Activated CD4-positive, CD25-positive, alpha-beta regulatory T cell treated with anti-CD3 and anti-CD28 coated beads, Interleukin-2, amount 50 U/mL, for 72 hours (primary cell): ENCODE measurements at regions not wholly inside any gene's neighbourhood (a gene's known extent, or its start where the extent isn't known, plus 50 kb on each side); places are given as distances from the start of the nearest gene placed in this dataset.

Experiments used
- DNase-seq: peaks from one replicate; pipeline ENCODE4 v3.0.0; 2021

- no peak for DNase-seq
Measured at GRCh38 chr14:34035177-34035933, 84.5 kb upstream of the EGLN3 start.

- DNase-seq = no peak
Measured at GRCh38 chr14:34034447-34035176, 83.7 kb upstream of the EGLN3 start.

GRCh38 chr14:34032720-34033119, 81.8 kb upstream of the EGLN3 start:
- no peak for DNase-seq

- DNase-seq = no peak
Measured at GRCh38 chr14:34030864-34031263, 80.0 kb upstream of the EGLN3 start.

- no peak for DNase-seq
Measured at GRCh38 chr14:34029921-34030334, 79.1 kb upstream of the EGLN3 start.

GRCh38 chr14:34027990-34028495, 77.2 kb upstream of the EGLN3 start:
- no peak for DNase-seq

- DNase-seq = no peak
Measured at GRCh38 chr14:34027130-34027989, 76.5 kb upstream of the EGLN3 start.

- no peak for DNase-seq
Measured at GRCh38 chr14:34025325-34026017, 74.6 kb upstream of the EGLN3 start.

- no peak for DNase-seq
Measured at GRCh38 chr14:34024768-34025144, 73.9 kb upstream of the EGLN3 start.

GRCh38 chr14:34023824-34024767, 73.2 kb upstream of the EGLN3 start:
- DNase-seq = no peak

- no peak for DNase-seq
Measured at GRCh38 chr14:34021096-34021495, 70.2 kb upstream of the EGLN3 start.

GRCh38 chr14:34020014-34020413, 69.1 kb upstream of the EGLN3 start:
- DNase-seq = no peak

- no peak for DNase-seq
Measured at GRCh38 chr14:34018564-34019244, 67.8 kb upstream of the EGLN3 start.

GRCh38 chr14:34018125-34018524, 67.3 kb upstream of the EGLN3 start:
- no peak for DNase-seq

GRCh38 chr14:34015383-34015782, 64.5 kb upstream of the EGLN3 start:
- DNase-seq = no peak

- no peak for DNase-seq
Measured at GRCh38 chr14:34014936-34015335, 64.1 kb upstream of the EGLN3 start.

- DNase-seq = no peak
Measured at GRCh38 chr14:34013721-34014060, 62.8 kb upstream of the EGLN3 start.

- no peak for DNase-seq
Measured at GRCh38 chr14:34012978-34013720, 62.3 kb upstream of the EGLN3 start.

- no peak for DNase-seq
Measured at GRCh38 chr14:34012369-34012768, 61.5 kb upstream of the EGLN3 start.

GRCh38 chr14:34009956-34010355, 59.1 kb upstream of the EGLN3 start:
- DNase-seq = no peak
